Renal cortex interstitium (tissue), 11 donors: ENCODE measurements at regions not wholly inside any gene's neighbourhood (a gene's known extent, or its start where the extent isn't known, plus 50 kb on each side); places are given as distances from the start of the nearest gene placed in this dataset.

Experiments
- DNase-seq, 11 donors: peaks; one replicate each; pipeline ENCODE4 v3.0.0-alpha.2; 2013; ENCODE audit warnings: low read depth in 9 of 11, low spot score in 4 of 11; ENCODE audit errors: extremely low read depth in 1 of 11

DNA sequence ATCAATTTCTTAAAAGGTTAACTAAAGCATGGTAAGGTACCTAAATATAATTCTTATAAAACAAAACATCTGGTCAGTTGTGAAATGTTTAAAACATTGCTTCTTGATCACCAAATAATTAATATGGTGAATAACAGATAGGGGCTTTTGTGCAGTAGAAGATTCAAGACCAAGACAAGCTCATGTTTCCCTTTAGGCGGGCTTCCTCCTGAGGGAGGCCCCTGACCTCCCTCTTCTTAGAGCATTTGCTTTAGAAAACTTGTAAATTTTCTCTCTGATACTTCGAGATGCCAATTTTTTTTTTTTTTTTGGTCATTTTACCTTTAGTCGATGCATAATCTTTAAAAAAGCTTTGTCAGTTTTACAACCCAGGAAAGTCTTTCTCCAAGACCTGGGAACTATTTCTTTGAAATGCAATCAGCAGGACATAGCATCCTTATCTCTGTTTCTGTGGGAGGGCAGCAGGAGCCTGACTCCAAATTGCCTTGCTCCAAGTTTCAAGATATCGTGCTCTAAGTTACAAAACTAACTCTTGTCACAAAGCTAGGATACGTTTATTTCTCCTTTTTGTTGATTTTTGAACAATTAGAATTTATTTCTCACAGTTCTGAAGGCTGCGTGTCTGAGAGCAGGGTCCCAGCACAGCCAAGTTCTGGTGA is 66.6 kb upstream of the BICD1 start:
- no peak for DNase-seq

DNA sequence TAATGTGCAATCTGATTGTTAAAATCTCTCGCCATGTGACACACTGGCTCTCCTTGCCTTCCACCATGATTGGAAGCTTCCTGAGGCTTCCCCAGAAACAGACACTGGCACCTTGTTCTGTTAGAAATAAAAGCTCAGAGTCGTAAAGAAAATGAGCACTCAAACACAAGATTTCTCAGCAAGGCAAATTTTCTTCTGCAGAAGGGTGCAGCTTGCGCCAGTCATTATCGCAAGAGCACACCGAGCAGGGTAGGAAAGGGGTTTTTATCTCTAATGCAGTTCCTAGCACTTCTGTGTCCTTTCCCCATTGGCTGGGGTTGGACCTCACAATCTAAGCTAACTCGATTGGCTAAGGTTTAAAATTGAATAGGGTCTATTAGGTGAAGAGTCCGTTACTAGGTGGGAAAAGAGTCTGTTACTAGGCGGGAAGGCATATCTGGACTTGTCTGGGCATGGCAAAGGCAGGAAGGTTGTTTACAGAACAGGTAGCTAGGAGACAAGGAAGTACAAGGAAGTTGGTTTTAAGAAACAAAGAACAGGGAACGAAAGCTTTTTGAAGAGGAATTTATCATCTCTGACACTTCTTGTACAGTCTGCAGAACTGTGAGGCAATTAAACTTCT is 62.6 kb upstream of the BICD1 start:
- DNase-seq = no peak

DNA sequence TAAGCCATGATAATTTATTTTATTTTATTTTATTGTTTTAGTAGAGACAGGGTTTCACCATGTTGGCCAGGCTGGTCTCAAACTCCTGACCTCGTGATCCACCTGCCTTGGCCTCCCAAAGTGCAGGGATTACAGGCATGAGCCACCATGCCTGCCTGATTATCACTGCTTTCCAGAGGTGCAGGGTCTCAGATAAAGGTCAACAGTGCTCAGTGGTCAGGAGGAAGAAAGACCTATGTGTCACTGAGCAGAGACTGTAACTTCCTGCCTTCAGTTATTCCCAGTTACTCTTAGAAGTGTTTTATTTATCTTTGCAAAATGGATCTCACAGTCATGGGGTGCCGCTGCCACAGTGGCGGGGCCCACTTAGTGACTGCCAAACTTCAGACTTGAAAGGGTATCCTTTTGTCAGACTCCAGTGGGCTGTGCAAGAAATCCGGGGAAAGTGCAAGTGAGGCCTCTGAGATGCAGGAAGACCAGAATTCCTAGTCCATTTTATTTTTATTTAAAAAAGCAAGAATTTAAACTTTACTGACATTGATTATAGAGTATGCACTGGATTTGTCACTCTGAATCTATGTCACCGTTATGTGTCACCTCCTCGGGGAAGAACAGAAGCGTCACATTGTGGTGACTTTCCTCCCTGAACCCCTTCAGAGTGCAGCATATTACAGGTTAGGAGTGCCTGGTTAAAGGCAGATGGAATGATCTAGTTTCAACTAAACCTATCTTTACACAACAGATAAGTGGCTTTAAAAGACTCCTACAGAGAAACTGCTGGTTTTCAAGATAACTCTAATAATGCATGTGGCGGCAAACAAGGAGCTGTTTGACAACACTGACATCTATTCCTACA is 59.1 kb upstream of the BICD1 start:
- DNase-seq = no peak

DNA sequence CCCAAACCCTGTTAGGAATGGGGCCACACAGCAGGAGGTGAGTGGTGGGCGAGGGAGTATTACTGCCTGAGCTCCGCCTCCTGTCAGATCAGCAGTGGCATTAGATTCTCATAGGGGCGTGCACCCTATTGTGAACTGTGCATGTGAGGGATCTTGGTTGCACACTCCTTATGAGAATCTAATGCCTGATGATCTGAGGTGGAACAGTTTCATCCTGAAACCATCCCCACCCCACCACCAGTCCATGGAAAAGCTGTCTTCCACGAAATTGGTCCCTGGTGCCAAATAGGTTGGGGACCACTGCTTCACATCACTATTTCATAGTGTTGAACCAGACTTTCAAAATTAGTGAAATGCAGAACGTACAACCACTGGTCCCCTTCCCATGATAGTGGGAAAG is 57.9 kb upstream of the BICD1 start:
- DNase-seq = no peak

DNA sequence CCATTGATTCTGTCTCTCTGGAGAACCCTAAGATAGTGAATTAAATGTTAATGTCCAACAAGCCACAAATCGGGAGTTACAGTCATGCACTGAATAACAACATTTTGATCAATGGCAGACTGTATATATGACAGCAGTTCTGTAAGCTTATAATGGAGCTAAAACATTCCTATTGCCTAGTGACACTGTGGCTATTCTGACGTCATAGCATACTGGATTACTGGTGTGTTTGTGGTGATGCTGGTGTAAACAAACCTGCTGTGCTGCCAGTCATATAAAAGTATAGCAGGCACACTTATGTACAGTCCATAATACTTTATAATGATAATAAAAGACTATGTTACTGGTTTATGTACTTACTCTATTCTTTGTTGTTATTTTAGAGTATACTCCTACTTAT is 56.7 kb upstream of the BICD1 start:
- DNase-seq = no peak

DNA sequence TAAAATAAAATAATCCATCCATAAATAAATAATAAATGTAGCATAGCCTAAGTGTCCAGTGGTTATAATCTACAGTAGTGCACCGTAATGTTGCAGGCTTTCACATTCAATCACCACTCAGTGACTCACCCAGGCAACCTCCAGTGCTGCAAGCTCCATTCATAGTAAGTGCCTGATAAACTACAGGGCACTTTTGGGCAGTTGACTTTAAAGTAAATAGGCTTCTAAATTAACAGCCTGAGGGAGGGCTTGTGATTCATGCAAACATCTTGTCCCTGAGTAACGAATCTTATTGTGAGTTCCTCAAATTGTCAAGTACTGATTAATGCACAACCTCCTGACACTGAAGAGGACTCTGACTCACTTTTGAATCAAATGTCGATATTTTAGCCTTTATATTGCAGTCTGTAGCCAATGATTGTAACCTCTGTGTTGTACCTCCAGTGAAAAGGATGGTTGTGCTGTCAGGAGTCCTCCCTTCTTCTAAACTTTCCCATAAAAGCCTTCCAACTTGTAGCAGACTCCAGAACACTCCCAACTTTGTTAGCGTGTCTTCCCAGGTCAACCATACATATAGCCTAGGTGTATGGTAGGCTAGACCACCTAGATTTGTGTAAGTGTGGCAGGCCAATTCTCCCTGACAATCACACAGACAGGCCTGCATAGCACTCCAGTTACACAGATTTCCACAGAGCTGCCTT is 55.0 kb upstream of the BICD1 start:
- DNase-seq = no peak

DNA sequence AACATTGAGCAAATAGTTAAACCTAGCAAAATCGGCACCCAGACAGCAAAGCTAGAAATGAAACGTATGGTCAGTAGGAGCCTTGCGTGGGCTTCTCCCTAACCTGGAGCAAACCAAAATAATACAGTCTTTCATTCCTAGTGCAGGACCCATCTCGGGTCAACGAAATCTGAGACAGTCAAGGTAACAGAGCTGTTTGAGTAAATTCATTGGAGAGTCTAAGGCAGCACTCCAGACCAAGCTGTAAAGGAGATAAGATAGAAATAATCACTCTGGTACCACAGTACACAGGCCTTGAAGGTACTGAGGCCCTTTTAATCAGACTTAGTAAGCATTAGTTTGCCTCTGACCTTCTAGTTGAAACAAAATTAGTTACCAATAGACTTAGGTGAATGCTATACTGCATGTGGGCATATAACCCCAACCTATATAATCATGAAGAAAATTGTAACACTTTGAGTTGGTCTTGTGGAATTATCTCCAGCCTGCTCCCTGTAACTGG is 54.4 kb upstream of the BICD1 start:
- no peak for DNase-seq

DNA sequence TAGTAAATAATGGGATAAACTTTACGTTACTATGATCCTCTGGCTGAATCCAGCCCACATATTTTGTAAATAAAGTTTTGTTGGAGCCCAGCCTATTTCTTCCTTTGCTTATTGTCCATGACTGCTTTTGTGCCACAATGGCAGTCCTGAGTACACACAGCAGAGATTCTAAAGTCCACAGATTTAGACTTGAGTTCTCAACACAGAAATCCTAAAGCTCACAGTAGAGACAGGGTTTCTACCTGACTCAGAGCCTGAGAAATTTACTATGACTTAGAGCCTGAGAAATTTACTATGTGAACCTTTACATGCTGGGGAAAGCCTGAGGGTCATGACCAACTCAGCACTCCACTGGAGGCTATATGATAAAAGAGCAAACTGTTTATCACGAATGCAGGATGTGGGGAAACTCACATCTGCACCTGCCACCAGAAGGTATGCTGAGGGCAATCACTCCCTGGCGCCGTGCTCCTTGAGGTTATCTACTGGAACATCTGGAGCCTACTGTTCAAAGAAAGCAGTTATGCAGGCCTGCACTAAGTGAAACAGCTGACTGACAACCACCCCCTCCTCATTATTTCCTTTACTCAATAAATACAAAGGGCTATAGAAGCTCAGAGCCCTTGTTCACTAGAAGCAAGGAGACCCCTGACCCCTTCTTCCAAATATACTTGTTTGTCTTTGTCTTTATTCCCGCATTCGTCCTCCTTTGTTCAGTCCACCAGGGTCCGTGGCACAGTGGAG is 52.6 kb upstream of the BICD1 start:
- no peak for DNase-seq
